Mucosa of descending colon (tissue), 3 donors: ENCODE measurements at regions not wholly inside any gene's neighbourhood (a gene's known extent, or its start where the extent isn't known, plus 50 kb on each side); places are given as distances from the start of the nearest gene placed in this dataset.

ENCODE experiments used
- ATAC-seq: fragments of 200-7000 bp; cut with Tn5 transposase; one replicate; pipeline ENCODE4 v1.9.1; 2020; ENCODE audit warnings: mild to moderate bottlenecking, moderate library complexity
- DNase-seq, 3 donors: peaks; one replicate each; pipeline ENCODE4 v3.0.0-alpha.2; 2020
- H3K36me3 ChIP-seq: fragments of 200-600 bp; one replicate; pipeline ENCODE4 v1.8.0; 2021; ENCODE audit warnings: low read depth, mild to moderate bottlenecking
- H3K4me1 ChIP-seq: fragments of 200-600 bp; one replicate; pipeline ENCODE4 v1.8.0; 2021; ENCODE audit warnings: low read depth, mild to moderate bottlenecking
- H3K4me3 ChIP-seq: fragments of 200-600 bp; one replicate; pipeline ENCODE4 v1.8.0; 2021; ENCODE audit warnings: mild to moderate bottlenecking
- H3K9me3 ChIP-seq: fragments of 200-600 bp; one replicate; pipeline ENCODE4 v1.8.0; 2021; ENCODE audit warnings: mild to moderate bottlenecking
- intact Hi-C, 2 donors: fragments of 100-400 bp; cut with DNase I in 1 of 2; cut with micrococcal nuclease in 1 of 2; formaldehyde crosslinking; loops; one replicate each; pipeline versions ENCODE4 v1.11.0 to v1.11.1; 2022; cut with DNase I, micrococcal nuclease
- TF ChIP-seq, protein P1 (sequence below): fragments of 200-600 bp; IDR thresholded peaks from one replicate; pipeline ENCODE4 v1.8.0; 2022; ENCODE audit warnings: antibody characterized with exemption, mild to moderate bottlenecking
- donor health status: DM: no; HTN: no; CAD: no; lungs with moderate emphysema.
- donor health status: DM: no; HTN: no; CAD: no.
- donor health status: DM: no; HTN: yes; CAD: no.

DNA sequence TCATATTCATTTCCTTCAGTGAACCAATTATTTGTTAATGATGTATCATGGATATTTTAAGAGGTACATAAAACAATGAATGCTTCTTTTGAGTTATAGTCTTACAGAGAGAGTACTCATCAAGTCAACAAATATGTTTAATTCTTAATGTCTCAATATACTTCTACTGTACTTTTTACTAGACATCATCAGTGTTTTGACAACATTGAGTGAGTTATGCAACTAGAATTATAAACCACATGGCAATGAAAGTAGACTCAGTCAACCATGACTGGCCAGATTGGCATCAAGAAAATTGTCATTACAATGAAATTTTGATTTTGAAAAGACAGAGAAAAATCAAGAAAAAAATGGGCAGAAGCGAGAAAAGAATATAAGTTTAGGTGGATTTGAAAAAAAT is 1248.1 kb upstream of the CDH18 start:
- no peak overlapping the region for H3K4me3 ChIP-seq
- intact Hi-C loops, result no loop called here
- H3K9me3 ChIP-seq, result peaks cover 12% of the 10 kb centered on the region
- H3K36me3 ChIP-seq, result no peaks in the 10 kb centered on the region
- DNase-seq, result no peak
- ATAC-seq, result no peak
- TF ChIP-seq, protein P1, sequence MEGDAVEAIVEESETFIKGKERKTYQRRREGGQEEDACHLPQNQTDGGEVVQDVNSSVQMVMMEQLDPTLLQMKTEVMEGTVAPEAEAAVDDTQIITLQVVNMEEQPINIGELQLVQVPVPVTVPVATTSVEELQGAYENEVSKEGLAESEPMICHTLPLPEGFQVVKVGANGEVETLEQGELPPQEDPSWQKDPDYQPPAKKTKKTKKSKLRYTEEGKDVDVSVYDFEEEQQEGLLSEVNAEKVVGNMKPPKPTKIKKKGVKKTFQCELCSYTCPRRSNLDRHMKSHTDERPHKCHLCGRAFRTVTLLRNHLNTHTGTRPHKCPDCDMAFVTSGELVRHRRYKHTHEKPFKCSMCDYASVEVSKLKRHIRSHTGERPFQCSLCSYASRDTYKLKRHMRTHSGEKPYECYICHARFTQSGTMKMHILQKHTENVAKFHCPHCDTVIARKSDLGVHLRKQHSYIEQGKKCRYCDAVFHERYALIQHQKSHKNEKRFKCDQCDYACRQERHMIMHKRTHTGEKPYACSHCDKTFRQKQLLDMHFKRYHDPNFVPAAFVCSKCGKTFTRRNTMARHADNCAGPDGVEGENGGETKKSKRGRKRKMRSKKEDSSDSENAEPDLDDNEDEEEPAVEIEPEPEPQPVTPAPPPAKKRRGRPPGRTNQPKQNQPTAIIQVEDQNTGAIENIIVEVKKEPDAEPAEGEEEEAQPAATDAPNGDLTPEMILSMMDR, result no peak
- H3K4me1 ChIP-seq, result no peaks in the 10 kb centered on the region

DNA sequence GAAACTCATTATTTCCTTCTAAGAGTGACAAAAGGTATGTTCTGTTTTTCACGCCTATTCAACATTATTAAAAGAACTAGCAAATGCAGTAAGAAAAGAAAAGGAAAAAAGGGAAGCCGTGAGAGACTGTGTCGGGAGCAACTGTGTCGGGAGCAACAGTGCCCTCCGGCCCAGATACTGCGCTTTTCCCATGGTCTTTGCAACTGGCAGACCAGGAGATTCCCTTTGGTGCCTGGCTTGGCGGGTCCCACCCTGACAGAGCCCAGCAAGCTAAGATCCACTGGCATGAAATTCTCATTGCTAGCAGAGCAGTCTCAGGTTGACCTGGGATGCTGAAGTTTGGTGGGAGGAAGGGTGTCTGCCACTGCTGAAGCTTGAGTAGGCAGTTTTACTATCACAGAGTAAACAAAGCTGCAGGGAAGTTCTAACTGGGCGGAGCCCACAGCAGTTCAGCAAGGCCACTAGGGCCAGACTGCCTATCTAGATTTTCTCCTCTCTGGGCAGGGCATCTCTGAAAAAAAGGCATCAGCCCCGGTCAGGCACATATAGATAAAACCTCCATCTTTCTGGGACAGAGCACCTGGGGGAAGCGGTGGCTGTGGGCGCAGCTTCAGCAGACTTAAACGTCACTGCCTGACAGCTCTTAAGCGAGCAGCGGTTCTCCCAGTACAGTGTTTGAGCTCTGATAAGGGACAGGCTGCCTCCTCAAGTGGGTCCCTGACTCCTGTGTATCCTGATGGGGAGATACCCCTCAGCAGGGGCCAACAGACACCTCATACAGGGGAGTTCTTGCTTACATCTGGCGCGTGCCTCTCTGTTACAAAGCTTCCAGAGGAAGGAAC is 1237.4 kb upstream of the CDH18 start:
- intact Hi-C loops, result no loop called here
- TF ChIP-seq, protein P1, result no peak
- Histone ChIP-seq H3K4me3 (no peak overlapping the region), H3K9me3 (peaks cover 33% of the 10 kb centered on the region), H3K36me3 (no peaks in the 10 kb centered on the region), H3K4me1 (no peaks in the 10 kb centered on the region)
- DNase-seq (peak in 1 of 3 donors; percentile 18), ATAC-seq (no peak)

DNA sequence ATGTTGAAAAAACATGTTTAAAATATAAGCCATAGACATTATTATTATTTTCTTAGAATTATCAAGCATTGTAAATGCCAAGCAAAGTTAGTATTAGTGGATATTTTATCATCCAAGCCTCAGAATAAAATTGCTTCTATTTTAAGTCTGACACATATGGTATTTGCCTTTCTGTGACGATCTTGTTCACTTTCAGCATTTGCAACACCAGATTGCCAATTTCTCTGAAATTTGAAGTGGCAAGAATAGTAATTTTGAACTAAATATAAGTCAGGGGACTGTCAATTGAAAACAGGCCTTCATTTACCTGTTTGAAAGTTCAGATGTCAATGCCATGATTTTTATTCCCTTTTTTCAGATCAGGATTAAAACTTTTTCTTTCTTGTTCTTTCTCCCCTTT is 1233.6 kb upstream of the CDH18 start:
- H3K4me3 ChIP-seq, result no peak overlapping the region
- intact Hi-C loops, result no loop called here
- no peaks in the 10 kb centered on the region for H3K36me3 ChIP-seq
- H3K9me3 ChIP-seq, result peaks cover 23% of the 10 kb centered on the region
- DNase-seq (no peak), ATAC-seq (no peak)
- no peaks in the 10 kb centered on the region for H3K4me1 ChIP-seq
- TF ChIP-seq, protein P1, result no peak

DNA sequence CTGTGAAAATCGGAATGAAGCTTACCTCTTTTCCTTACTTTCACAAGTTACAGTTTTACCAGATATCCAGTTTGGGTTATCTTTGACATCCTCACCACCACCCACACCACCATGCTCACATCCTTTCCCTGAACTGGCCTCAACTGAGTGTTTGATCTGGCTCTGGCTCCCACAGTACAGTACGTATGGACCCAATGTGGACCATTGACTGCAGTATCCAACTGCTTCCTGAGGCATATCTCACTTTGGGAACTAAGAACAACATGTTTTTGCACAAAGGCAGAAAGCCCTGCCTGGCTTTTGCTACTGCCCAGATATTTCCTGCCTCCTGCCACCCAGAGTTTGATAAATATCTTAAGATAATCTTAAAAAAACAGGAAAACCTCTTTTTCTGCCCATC is 1232.0 kb upstream of the CDH18 start:
- no peaks in the 10 kb centered on the region for H3K4me1 ChIP-seq
- no peak for DNase-seq

DNA sequence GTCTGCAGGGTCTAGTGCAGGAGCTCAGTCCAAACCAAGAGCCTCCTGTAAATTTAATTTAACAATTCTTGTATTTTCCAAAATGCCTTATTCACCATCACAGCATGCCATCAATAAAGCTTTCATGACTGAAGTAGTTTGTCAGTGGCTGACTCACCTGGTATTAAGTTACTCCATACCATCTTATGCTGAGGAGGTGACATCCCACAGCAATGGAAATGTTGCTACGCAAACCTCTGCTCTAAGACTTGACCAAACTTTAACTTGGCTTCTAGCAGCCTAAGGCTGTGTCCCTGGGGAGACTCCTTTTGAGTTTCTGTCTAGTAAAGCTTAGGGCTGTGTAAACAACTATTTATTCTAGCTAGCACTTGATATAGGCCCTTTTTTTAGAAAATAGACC is 1231.3 kb upstream of the CDH18 start:
- ATAC-seq, result no peak
- H3K4me1 ChIP-seq, result no peaks in the 10 kb centered on the region
- H3K36me3 ChIP-seq, result no peaks in the 10 kb centered on the region
- TF ChIP-seq, protein P1, result no peak
- H3K9me3 ChIP-seq, result peaks cover 15% of the 10 kb centered on the region
- no peak for DNase-seq
- H3K4me3 ChIP-seq, result no peak overlapping the region
- intact Hi-C loops, result no loop called here

More for the DNA sequence above, 1232.0 kb upstream of the CDH18 start:
- Histone ChIP-seq H3K4me3 (no peak overlapping the region), H3K36me3 (no peaks in the 10 kb centered on the region), H3K9me3 (peaks cover 15% of the 10 kb centered on the region)
- intact Hi-C loops, result no loop called here
- ATAC-seq, result no peak
- TF ChIP-seq, protein P1, result no peak
